HG03520 (cell line): ENCODE measurements at regions not wholly inside any gene's neighbourhood (a gene's known extent, or its start where the extent isn't known, plus 50 kb on each side); places are given as distances from the start of the nearest gene placed in this dataset.
"Not testable (repeated sequence)": the region's sequence is repeated elsewhere in the genome, so short reads cannot be mapped to it uniquely, and the experiment has no call there.

Source experiments
- ATAC-seq: cut with Tn5 transposase; IDR thresholded peaks from one replicate; pipeline ENCODE4 v1.9.1; 2021; ENCODE audit warnings: mild to moderate bottlenecking, moderate library complexity; ENCODE audit not compliant: unreplicated experiment

GRCh38 chr4:115190529-115190928, 77.1 kb upstream of the NDST4 start:
- ATAC-seq: no peak

GRCh38 chr4:115187136-115187535, 73.7 kb upstream of the NDST4 start:
- no peak for ATAC-seq

- ATAC-seq: not testable (repeated sequence)
Observed at GRCh38 chr4:115179438-115180062, 66.1 kb upstream of the NDST4 start.

- not testable (repeated sequence) for ATAC-seq
Observed at GRCh38 chr4:115178687-115179086, 65.3 kb upstream of the NDST4 start.

- ATAC-seq: no peak
Observed at GRCh38 chr4:115171220-115171619, 57.8 kb upstream of the NDST4 start.

DNA sequence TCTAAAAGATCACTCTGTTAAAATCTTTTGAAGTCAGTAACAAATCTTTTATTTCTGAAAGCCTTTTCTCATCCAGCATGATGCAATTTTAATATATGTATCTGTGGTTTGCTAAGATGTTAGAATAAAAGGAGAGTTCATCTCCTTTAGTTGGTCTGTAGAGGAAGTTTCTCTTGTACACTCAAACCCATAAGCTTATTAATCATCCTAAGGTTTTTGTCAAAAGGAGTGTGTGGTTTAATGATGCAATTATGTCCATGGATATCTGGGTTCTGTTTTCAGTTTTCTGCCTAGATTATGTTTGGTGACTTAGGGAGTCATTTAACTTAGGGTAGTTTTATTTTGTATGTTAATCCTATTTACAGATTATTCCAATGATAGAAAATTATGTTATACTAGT, 52.1 kb upstream of the NDST4 start:
- ATAC-seq: no peak
